GM13977 (cell line): ENCODE measurements at regions not wholly inside any gene's neighbourhood (a gene's known extent, or its start where the extent isn't known, plus 50 kb on each side); places are given as distances from the start of the nearest gene placed in this dataset.

Experiments
- DNase-seq: peaks from one replicate; pipeline ENCODE4 v3.0.0; 2012; ENCODE audit warnings: low spot score
- CTCF ChIP-seq: IDR thresholded peaks from 2 replicates; pipeline ENCODE4 v1.5.1; 2012; ENCODE audit warnings: mild to moderate bottlenecking, control low read depth; ENCODE audit not compliant: insufficient read depth; ENCODE audit errors: extremely low read depth, missing control alignments
- in situ Hi-C: fragments of 300-500 bp; cut with MboI; formaldehyde crosslinking; loops from one replicate; pipeline ENCODE4 v1.12.0; 2022; ENCODE audit warnings: low sequenced_read_pairs, low pct_unique_long_range_greater_than_20kb, mixed read lengths, inconsistent platforms; ENCODE audit not compliant: unreplicated experiment

DNA sequence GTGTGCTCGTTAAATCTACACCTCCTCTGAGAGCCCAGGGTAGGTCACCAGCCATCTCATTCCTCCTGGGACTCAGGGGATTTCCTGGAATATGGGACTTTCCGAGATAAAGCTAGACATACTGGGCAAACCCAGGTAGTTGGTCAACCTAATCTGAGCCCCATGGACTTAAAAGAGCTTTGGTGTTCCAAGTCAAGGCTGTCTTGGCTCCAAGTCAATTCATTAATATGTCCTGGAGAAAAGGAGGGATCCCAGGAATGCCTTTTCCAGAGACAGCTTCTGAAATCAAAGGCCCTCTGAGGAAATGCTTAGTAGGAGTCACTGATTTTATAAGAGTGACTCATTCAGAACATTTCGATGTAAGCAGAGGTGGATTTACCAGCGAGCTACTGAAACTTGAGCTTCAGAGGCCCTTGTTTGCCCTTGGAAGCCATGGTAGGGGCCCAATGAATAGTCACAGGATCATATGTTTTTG is 137.3 kb upstream of the UBE2E1 start:
- in situ Hi-C loops: no loop called here
- DNase-seq: no peak
- TF ChIP-seq CTCF: no peak

DNA sequence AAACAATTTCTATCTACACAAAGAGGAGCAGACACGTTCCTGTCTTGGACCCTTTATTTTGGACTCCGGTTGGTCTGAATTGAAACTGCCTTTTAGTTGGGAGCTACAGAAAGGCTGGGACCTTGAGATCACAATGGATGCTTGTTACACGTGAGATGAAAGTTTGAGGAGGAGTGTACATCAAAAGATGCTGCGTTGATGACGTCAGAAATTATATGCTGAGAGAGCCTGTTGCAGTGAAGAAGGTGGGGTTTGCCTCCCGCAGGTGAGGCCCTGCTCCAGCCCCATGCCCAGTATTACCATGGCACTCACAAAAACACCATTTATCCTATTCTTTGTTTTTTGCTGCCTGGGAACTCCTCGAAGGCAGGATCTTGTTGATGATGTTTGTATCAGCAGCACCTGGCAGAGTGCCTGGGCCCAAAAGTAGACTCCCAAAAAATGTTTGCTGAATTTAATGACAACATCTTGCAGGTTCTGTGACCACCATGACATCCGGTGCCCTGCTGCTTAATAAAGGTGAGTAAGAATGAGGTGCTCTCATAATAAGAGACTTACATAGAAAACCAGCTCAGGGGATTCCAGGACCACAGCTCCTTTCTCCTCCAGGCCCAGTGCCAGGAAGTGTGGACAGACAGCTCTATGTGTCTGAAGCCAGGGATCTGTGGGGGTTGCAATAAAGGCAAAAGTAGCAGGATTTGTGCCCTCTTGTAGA is 136.1 kb upstream of the UBE2E1 start:
- in situ Hi-C loops: no loop called here
- no peak for TF ChIP-seq CTCF
- DNase-seq: no peak

- TF ChIP-seq CTCF: no peak
- in situ Hi-C loops: no loop called here
- DNase-seq: no peak
Observed at GRCh38 chr3:23671851-23672589, 133.7 kb upstream of the UBE2E1 start.

GRCh38 chr3:23672628-23673027 is 133.1 kb upstream of the UBE2E1 start:
- DNase-seq: no peak
- in situ Hi-C loops: no loop called here
- no peak for TF ChIP-seq CTCF

DNA sequence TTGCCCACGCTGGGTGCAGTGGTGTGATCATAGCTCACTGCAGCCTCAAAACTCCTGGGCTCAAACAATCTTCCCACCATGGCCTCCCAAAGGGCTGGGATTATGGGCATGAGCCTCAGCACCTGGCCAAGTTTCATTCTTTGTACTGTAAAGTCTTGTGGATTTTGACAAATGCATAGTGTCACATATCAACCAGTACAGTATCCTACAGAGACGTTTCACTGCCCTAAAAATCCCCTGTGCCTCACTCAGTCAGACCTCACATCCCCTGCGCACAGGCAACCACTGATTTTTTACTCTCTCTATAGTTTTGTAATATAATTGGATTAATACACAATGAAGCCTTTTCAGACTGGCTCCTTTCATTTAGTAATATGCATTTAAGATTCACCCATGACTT is 130.7 kb upstream of the UBE2E1 start:
- in situ Hi-C loops: no loop called here
- TF ChIP-seq CTCF: no peak

GRCh38 chr3:23676093-23676492 is 129.7 kb upstream of the UBE2E1 start:
- in situ Hi-C loops: no loop called here
- no peak for TF ChIP-seq CTCF
- DNase-seq: no peak

More for the DNA sequence above, 130.7 kb upstream of the UBE2E1 start:
- no peak for DNase-seq
